Keratinocyte (primary cell): ENCODE measurements at regions not wholly inside any gene's neighbourhood (a gene's known extent, or its start where the extent isn't known, plus 50 kb on each side); places are given as distances from the start of the nearest gene placed in this dataset.

Experiments
- DNase-seq: peaks from one replicate; pipeline ENCODE4 v3.0.0-alpha.2; 2011; ENCODE audit warnings: low read depth, missing footprints, low spot score
- FAIRE-seq: peaks from 2 replicates; lab custom pipeline; 2011; peaks lifted over from hg19 to GRCh38; lab: Jason Lieb, UNC
- H2AFZ ChIP-seq: 2 replicates; pipeline ENCODE4 v1.6.0; 2012; ENCODE audit warnings: low read length, control low read depth, inconsistent platforms; ENCODE audit not compliant: control insufficient read depth
- H3K27ac ChIP-seq: 2 replicates; pipeline ENCODE4 v1.5.1; 2011; ENCODE audit warnings: low read length; ENCODE audit not compliant: control insufficient read depth, insufficient read depth
- H3K27me3 ChIP-seq: 3 replicates; pipeline ENCODE4 v1.6.0; 2011; ENCODE audit warnings: low read length; ENCODE audit not compliant: control insufficient read depth, insufficient read depth; ENCODE audit errors: extremely low read depth
- H3K36me3 ChIP-seq, 2 experiments: 2 replicates in 1 of 2; 3 replicates in 1 of 2; pipeline ENCODE4 v1.5.1; 2011; ENCODE audit warnings: low read length in 2 of 2, mild to moderate bottlenecking in 1 of 2; ENCODE audit not compliant: control insufficient read depth in 2 of 2, insufficient read depth in 2 of 2; ENCODE audit errors: extremely low read depth in 1 of 2
- H3K4me1 ChIP-seq: 3 replicates; pipeline ENCODE4 v1.5.1; 2011; ENCODE audit warnings: low read length; ENCODE audit not compliant: control insufficient read depth, insufficient read depth; ENCODE audit errors: extremely low read depth
- H3K4me2 ChIP-seq: 3 replicates; pipeline ENCODE4 v1.6.0; 2011; ENCODE audit warnings: low read depth, low read length; ENCODE audit not compliant: control insufficient read depth, insufficient read depth; ENCODE audit errors: extremely low read depth
- H3K4me3 ChIP-seq, 3 experiments: fragments of 200-600 bp in 1 of 3; sonication (generic) in 1 of 3; 2 replicates in 2 of 3; 3 replicates in 1 of 3; pipeline ENCODE4 v1.5.1; 2011 to 2016; ENCODE audit warnings: low read length in 3 of 3, mild to moderate bottlenecking in 3 of 3, control low read depth in 2 of 3, inconsistent platforms in 1 of 3, low read depth in 1 of 3, mixed read lengths in 1 of 3, mixed run types in 1 of 3, moderate library complexity in 1 of 3; ENCODE audit not compliant: control insufficient read depth in 2 of 3, insufficient read depth in 2 of 3; ENCODE audit errors: extremely low read depth in 1 of 3
- H3K79me2 ChIP-seq: 2 replicates; pipeline ENCODE4 v1.6.0; 2012; ENCODE audit warnings: low read length; ENCODE audit not compliant: control insufficient read depth, insufficient read depth
- H3K9ac ChIP-seq: 3 replicates; pipeline ENCODE4 v1.6.0; 2011; ENCODE audit warnings: low read length; ENCODE audit not compliant: control insufficient read depth, insufficient read depth; ENCODE audit errors: extremely low read depth
- H3K9me1 ChIP-seq: 3 replicates; pipeline ENCODE4 v1.6.0; 2011; ENCODE audit warnings: low read length; ENCODE audit not compliant: control insufficient read depth, insufficient read depth; ENCODE audit errors: extremely low read depth
- H3K9me3 ChIP-seq: 2 replicates; pipeline ENCODE4 v1.5.1; 2012; ENCODE audit warnings: low read depth, low read length; ENCODE audit not compliant: control insufficient read depth
- H4K20me1 ChIP-seq: 3 replicates; pipeline ENCODE4 v1.6.0; 2011; ENCODE audit warnings: low read length; ENCODE audit not compliant: control insufficient read depth, insufficient read depth; ENCODE audit errors: extremely low read depth
- CTCF ChIP-seq, 3 experiments: IDR thresholded peaks in 1 of 3; conservative IDR thresholded peaks in 1 of 3; optimal IDR thresholded peaks in 1 of 3; 2 replicates in 2 of 3; 3 replicates in 1 of 3; pipeline versions ENCODE3 to v1.5.1; 2011; ENCODE audit warnings: low read length in 3 of 3, mild to moderate bottlenecking in 3 of 3, moderate library complexity in 2 of 3, control low read depth in 1 of 3, inconsistent platforms in 1 of 3; ENCODE audit not compliant: insufficient read depth in 2 of 3; ENCODE audit errors: extremely low read depth in 1 of 3
- EZH2 ChIP-seq: IDR thresholded peaks from one replicate; pipeline ENCODE4 v1.6.1; 2012; ENCODE audit warnings: inconsistent platforms, mild to moderate bottlenecking, low read length, moderate library complexity
- dilution Hi-C: fragments of 300-500 bp; cut with MboI; formaldehyde crosslinking; loops from one replicate; pipeline ENCODE4 v1.7.0; 2020; ENCODE audit warnings: low sequenced_read_pairs; ENCODE audit not compliant: extremely low pct_ligation_motif_present

GRCh38 chrX:34300871-34301270, 168.8 kb upstream of the FAM47A start:
- dilution Hi-C loops = no loop called here
- no peaks in the 10 kb centered on the region for H3K79me2 ChIP-seq

GRCh38 chrX:34299451-34299967, 167.4 kb upstream of the FAM47A start:
- H3K4me1 ChIP-seq = no peaks in the 10 kb centered on the region
- no peaks in the 10 kb centered on the region for H3K27me3 ChIP-seq
- H3K9ac ChIP-seq = no peak overlapping the region
- H3K9me1 ChIP-seq = no peaks in the 10 kb centered on the region
- H3K4me2 ChIP-seq = no peak overlapping the region
- no peak overlapping the region for H3K27ac ChIP-seq
- no peak overlapping the region for H3K4me3 ChIP-seq
- TF ChIP-seq EZH2 = no peak
- TF ChIP-seq CTCF (optimal IDR thresholded peaks at IDR 0.05 in 1 of 3, IDR thresholded peaks at IDR 0.05 in 1 of 3, conservative IDR thresholded peaks at IDR 0.05 in 1 of 3; ENCODE audit: extremely low read depth in 1 of 3, insufficient read depth in 2 of 3, low read length in 3 of 3) = no peak
- no peak for DNase-seq
- FAIRE-seq = no peak
- dilution Hi-C loops = no loop called here
- H3K79me2 ChIP-seq = no peaks in the 10 kb centered on the region
- no peak overlapping the region for H2AFZ ChIP-seq
- H4K20me1 ChIP-seq = no peaks in the 10 kb centered on the region
- no peaks in the 10 kb centered on the region for H3K9me3 ChIP-seq
- no peaks in the 10 kb centered on the region for H3K36me3 ChIP-seq

More at GRCh38 chrX:34300871-34301270, 168.8 kb upstream of the FAM47A start:
- no peak overlapping the region for H3K27ac ChIP-seq
- no peaks in the 10 kb centered on the region for H3K9me3 ChIP-seq
- FAIRE-seq = no peak
- no peak overlapping the region for H3K4me3 ChIP-seq
- no peak overlapping the region for H3K4me2 ChIP-seq
- peak; percentile 15 for DNase-seq
- no peak overlapping the region for H2AFZ ChIP-seq
- TF ChIP-seq EZH2 (no peak), CTCF (optimal IDR thresholded peaks at IDR 0.05 in 1 of 3, IDR thresholded peaks at IDR 0.05 in 1 of 3, conservative IDR thresholded peaks at IDR 0.05 in 1 of 3; ENCODE audit: extremely low read depth in 1 of 3, insufficient read depth in 2 of 3, low read length in 3 of 3) (peak; percentile 42 to 60 (median 53))
- H3K4me1 ChIP-seq = no peaks in the 10 kb centered on the region
- H3K9me1 ChIP-seq = no peaks in the 10 kb centered on the region
- no peaks in the 10 kb centered on the region for H4K20me1 ChIP-seq
- no peak overlapping the region for H3K9ac ChIP-seq
- H3K36me3 ChIP-seq = no peaks in the 10 kb centered on the region
- no peaks in the 10 kb centered on the region for H3K27me3 ChIP-seq
